ENCODE measurements at regions not wholly inside any gene's neighbourhood (a gene's known extent, or its start where the extent isn't known, plus 50 kb on each side); places are given as distances from the start of the nearest gene placed in this dataset.

- peaks cover 13 to 32% (median 24%) of the 10 kb centered on the region in 11 experiments; a peak in 21 of 22 replicates for H3K9me3 ChIP-seq (replicated peaks in 1 of 11)
- no peak overlapping the region for H3K4me3 ChIP-seq
- TF ChIP-seq Cebpa-rat (IDR thresholded peaks at IDR 0.05) = no peak
- H3K27ac ChIP-seq = no peak overlapping the region
- H3K36me3 ChIP-seq = no peaks in the 10 kb centered on the region
- no peaks in the 10 kb centered on the region for H3K4me1 ChIP-seq
- no peaks in the 10 kb centered on the region for H4K20me1 ChIP-seq
- H3K9ac ChIP-seq = no peak overlapping the region
- H3K4me2 ChIP-seq = no peak overlapping the region
- H3K27me3 ChIP-seq = no peaks in the 10 kb centered on the region
Measured at GRCh38 chr4:97453186-97453585, 690.1 kb downstream of the STPG2 start.

GRCh38 chr4:97457253-97457652 is 686.0 kb downstream of the STPG2 start:
- no peak overlapping the region for H3K4me3 ChIP-seq
- no peak for TF ChIP-seq Cebpa-rat (IDR thresholded peaks at IDR 0.05)
- no peaks in the 10 kb centered on the region for H3K36me3 ChIP-seq
- H3K9ac ChIP-seq = no peak overlapping the region
- H3K4me2 ChIP-seq = no peak overlapping the region
- H3K9me3 ChIP-seq (replicated peaks in 1 of 11) = peaks cover 11 to 29% (median 20%) of the 10 kb centered on the region in 11 experiments; a peak in 19 of 22 replicates
- no peaks in the 10 kb centered on the region for H3K4me1 ChIP-seq
- no peaks in the 10 kb centered on the region for H4K20me1 ChIP-seq
- no peaks in the 10 kb centered on the region for H3K27me3 ChIP-seq
- H3K27ac ChIP-seq = no peak overlapping the region

- Histone ChIP-seq H3K27me3 (no peaks in the 10 kb centered on the region), H3K4me1 (no peaks in the 10 kb centered on the region)
- no peak for TF ChIP-seq Cebpa-rat (IDR thresholded peaks at IDR 0.05)
Measured at GRCh38 chr4:97468272-97468671, 675.0 kb downstream of the STPG2 start.

GRCh38 chr4:97475621-97476020 is 667.7 kb downstream of the STPG2 start:
- no peak overlapping the region for H3K27ac ChIP-seq
- no peaks in the 10 kb centered on the region for H3K36me3 ChIP-seq
- no peaks in the 10 kb centered on the region for H3K4me1 ChIP-seq
- H3K27me3 ChIP-seq = no peaks in the 10 kb centered on the region
- H3K9ac ChIP-seq = no peak overlapping the region
- no peak overlapping the region for H3K4me2 ChIP-seq
- no peak for TF ChIP-seq Cebpa-rat (IDR thresholded peaks at IDR 0.05)
- no peaks in the 10 kb centered on the region for H3K9me3 ChIP-seq (replicated peaks in 1 of 11)
- no peak overlapping the region for H3K4me3 ChIP-seq
- no peaks in the 10 kb centered on the region for H4K20me1 ChIP-seq

More at GRCh38 chr4:97468272-97468671, 675.0 kb downstream of the STPG2 start:
- Histone ChIP-seq H4K20me1 (no peaks in the 10 kb centered on the region), H3K4me3 (no peak overlapping the region), H3K9ac (no peak overlapping the region), H3K4me2 (no peak overlapping the region), H3K36me3 (no peaks in the 10 kb centered on the region), H3K27ac (no peak overlapping the region), H3K9me3 (replicated peaks in 1 of 11) (no peaks in the 10 kb centered on the region)

- H3K27me3 ChIP-seq = no peaks in the 10 kb centered on the region
- no peaks in the 10 kb centered on the region for H3K36me3 ChIP-seq
- no peak overlapping the region for H3K9ac ChIP-seq
- H3K4me3 ChIP-seq = no peak overlapping the region
- H3K4me2 ChIP-seq = no peak overlapping the region
- H3K4me1 ChIP-seq = no peaks in the 10 kb centered on the region
- no peak for TF ChIP-seq Cebpa-rat (IDR thresholded peaks at IDR 0.05)
- H3K9me3 ChIP-seq (replicated peaks in 1 of 11) = no peaks in the 10 kb centered on the region
- no peak overlapping the region for H3K27ac ChIP-seq
- no peaks in the 10 kb centered on the region for H4K20me1 ChIP-seq
Measured at GRCh38 chr4:97477974-97478373, 665.3 kb downstream of the STPG2 start.

- H4K20me1 ChIP-seq = no peaks in the 10 kb centered on the region
- no peak overlapping the region for H3K27ac ChIP-seq
- H3K9ac ChIP-seq = no peak overlapping the region
- TF ChIP-seq Cebpa-rat (IDR thresholded peaks at IDR 0.05) = no peak
- H3K4me3 ChIP-seq = no peak overlapping the region
- no peak overlapping the region for H3K4me2 ChIP-seq
- H3K27me3 ChIP-seq = no peaks in the 10 kb centered on the region
- no peaks in the 10 kb centered on the region for H3K9me3 ChIP-seq (replicated peaks in 1 of 11)
- no peaks in the 10 kb centered on the region for H3K4me1 ChIP-seq
- H3K36me3 ChIP-seq = no peaks in the 10 kb centered on the region
Measured at GRCh38 chr4:97479388-97479787, 663.9 kb downstream of the STPG2 start.

- Histone ChIP-seq H4K20me1 (no peaks in the 10 kb centered on the region), H3K9me3 (replicated peaks in 1 of 11) (no peaks in the 10 kb centered on the region), H3K27ac (no peak overlapping the region), H3K27me3 (no peaks in the 10 kb centered on the region), H3K9ac (no peak overlapping the region), H3K4me2 (no peak overlapping the region), H3K4me3 (no peak overlapping the region), H3K36me3 (no peaks in the 10 kb centered on the region), H3K4me1 (peaks cover 0 to 12% (median 0%) of the 10 kb centered on the region in 10 experiments; a peak in 4 of 20 replicates)
- no peak for TF ChIP-seq Cebpa-rat (IDR thresholded peaks at IDR 0.05)
Measured at GRCh38 chr4:97491856-97492255, 651.4 kb downstream of the STPG2 start.

- Histone ChIP-seq H3K4me2 (peak overlapping the region in 2 of 11 experiments; percentile 24 to 46; a peak in 2 of 22 replicates), H3K36me3 (no peaks in the 10 kb centered on the region), H3K4me1 (peaks cover 0 to 19% (median 0%) of the 10 kb centered on the region in 10 experiments; a peak in 4 of 20 replicates), H3K9me3 (replicated peaks in 1 of 11) (no peaks in the 10 kb centered on the region), H3K9ac (no peak overlapping the region), H3K27me3 (no peaks in the 10 kb centered on the region), H4K20me1 (no peaks in the 10 kb centered on the region), H3K27ac (no peak overlapping the region), H3K4me3 (no peak overlapping the region)
- TF ChIP-seq Cebpa-rat (IDR thresholded peaks at IDR 0.05) = no peak
Measured at GRCh38 chr4:97493815-97494518, 649.3 kb downstream of the STPG2 start.

- Histone ChIP-seq H3K9me3 (replicated peaks in 1 of 11) (no peaks in the 10 kb centered on the region), H3K9ac (no peak overlapping the region), H4K20me1 (no peaks in the 10 kb centered on the region), H3K27me3 (no peaks in the 10 kb centered on the region), H3K36me3 (no peaks in the 10 kb centered on the region), H3K4me3 (no peak overlapping the region), H3K27ac (no peak overlapping the region), H3K4me1 (peaks cover 0 to 30% (median 0%) of the 10 kb centered on the region in 10 experiments; a peak in 4 of 20 replicates), H3K4me2 (no peak overlapping the region)
- TF ChIP-seq Cebpa-rat (IDR thresholded peaks at IDR 0.05) = no peak
Measured at GRCh38 chr4:97496298-97496873, 646.9 kb downstream of the STPG2 start.

GRCh38 chr4:97498875-97499274 is 644.4 kb downstream of the STPG2 start:
- Histone ChIP-seq H3K27me3 (no peaks in the 10 kb centered on the region), H3K27ac (no peak overlapping the region), H4K20me1 (no peaks in the 10 kb centered on the region), H3K4me3 (no peak overlapping the region), H3K4me1 (peaks cover 0 to 18% (median 0%) of the 10 kb centered on the region in 10 experiments; a peak in 2 of 20 replicates), H3K4me2 (no peak overlapping the region), H3K36me3 (no peaks in the 10 kb centered on the region), H3K9me3 (replicated peaks in 1 of 11) (no peaks in the 10 kb centered on the region), H3K9ac (no peak overlapping the region)
- no peak for TF ChIP-seq Cebpa-rat (IDR thresholded peaks at IDR 0.05)

Data from BLaER1 treated with 17β-estradiol and CSF1 and Interleukin-3, amounts not matched to agents 10 nM and 100 nM (cell line).